HUES64 (cell line): ENCODE measurements at regions not wholly inside any gene's neighbourhood (a gene's known extent, or its start where the extent isn't known, plus 50 kb on each side); places are given as distances from the start of the nearest gene placed in this dataset.
A peak's percentile ranks its signal among the peaks of the same experiment; 100 is the strongest.
"Not testable (repeated sequence)": the region's sequence is repeated elsewhere in the genome, so short reads cannot be mapped to it uniquely, and the experiment has no call there.

Experiments used
- H3K27ac ChIP-seq: 2 replicates; pipeline ENCODE4 v1.7.0; 2013; ENCODE audit warnings: low read depth, low read length, inconsistent platforms
- H3K27me3 ChIP-seq: 2 replicates; pipeline ENCODE4 v1.6.1; 2013; ENCODE audit warnings: mild to moderate bottlenecking, low read length; ENCODE audit not compliant: insufficient read depth
- H3K36me3 ChIP-seq: 2 replicates; pipeline ENCODE4 v1.6.1; 2013; ENCODE audit warnings: mild to moderate bottlenecking, low read length; ENCODE audit not compliant: insufficient read depth
- H3K4me1 ChIP-seq: 2 replicates; pipeline ENCODE4 v1.6.1; 2013; ENCODE audit warnings: mild to moderate bottlenecking, low read length, moderate library complexity; ENCODE audit not compliant: insufficient read depth
- H3K4me3 ChIP-seq: 2 replicates; pipeline ENCODE4 v1.5.1; 2013; ENCODE audit warnings: mild to moderate bottlenecking, low read length, moderate library complexity
- H3K9ac ChIP-seq: 2 replicates; pipeline ENCODE4 v1.6.1; 2013; ENCODE audit warnings: mild to moderate bottlenecking, low read depth, low read length
- H3K9me3 ChIP-seq: 2 replicates; pipeline ENCODE4 v1.6.1; 2013; ENCODE audit warnings: low read depth, low read length; ENCODE audit not compliant: insufficient read depth
- WGBS: fragments of 150-250, 120-280 bp; methylation state at CpG from one replicate; pipeline ENCODE4 v1.1.7; 2013; ENCODE audit warnings: missing lambda C conversion rate; 5-methylcytosine and 5-hydroxymethylcytosine counted together

DNA sequence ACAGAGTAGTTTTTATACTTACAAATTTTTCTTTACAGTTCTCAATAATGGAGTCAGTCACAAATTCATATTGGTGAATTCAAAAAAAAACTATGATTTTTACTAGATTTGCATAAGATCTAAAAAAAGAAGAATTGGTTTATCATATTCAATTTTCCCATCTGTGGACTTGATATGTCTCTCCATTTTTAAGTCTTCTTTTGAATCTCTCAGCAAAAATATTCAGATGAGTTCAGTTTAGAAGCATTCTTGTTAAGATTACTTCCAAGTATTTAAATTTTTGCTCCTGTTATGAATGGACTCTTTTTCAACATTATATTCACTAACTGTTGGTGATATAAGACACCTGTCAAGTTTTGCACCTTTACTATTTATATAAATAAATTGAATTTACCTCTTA, 360.6 kb upstream of the FLRT2 start:
- no peaks in the 10 kb centered on the region for H3K36me3 ChIP-seq
- H3K4me3 ChIP-seq: no peak overlapping the region
- no peak overlapping the region for H3K9ac ChIP-seq
- H3K9me3 ChIP-seq: no peaks in the 10 kb centered on the region
- no peaks in the 10 kb centered on the region for H3K4me1 ChIP-seq
- H3K27me3 ChIP-seq: no peaks in the 10 kb centered on the region
- H3K27ac ChIP-seq: no peak overlapping the region

- 85% methylated on average over 2 of the region's 2 CpGs for WGBS
- Histone ChIP-seq H3K9me3 (no peaks in the 10 kb centered on the region), H3K36me3 (no peaks in the 10 kb centered on the region), H3K4me1 (no peaks in the 10 kb centered on the region; the same call in 1 of the 2 replicates), H3K27me3 (no peaks in the 10 kb centered on the region), H3K27ac (no peak overlapping the region), H3K9ac (no peak overlapping the region), H3K4me3 (no peak overlapping the region)
Measured at GRCh38 chr14:85172290-85172689, 357.7 kb upstream of the FLRT2 start.

- no peaks in the 10 kb centered on the region for H3K27me3 ChIP-seq
- 83% methylated on average over 1 of the region's 1 CpG for WGBS
- H3K27ac ChIP-seq: no peak overlapping the region
- no peak overlapping the region for H3K9ac ChIP-seq
- H3K9me3 ChIP-seq: no peaks in the 10 kb centered on the region
- no peaks in the 10 kb centered on the region for H3K36me3 ChIP-seq
- H3K4me3 ChIP-seq: no peak overlapping the region
- peaks cover 5% of the 10 kb centered on the region; the same call in 1 of the 2 replicates for H3K4me1 ChIP-seq
Measured at GRCh38 chr14:85172889-85173477, 357.0 kb upstream of the FLRT2 start.

- Histone ChIP-seq H3K27ac (no peak overlapping the region), H3K4me1 (peaks cover 20% of the 10 kb centered on the region), H3K9me3 (no peaks in the 10 kb centered on the region), H3K9ac (no peak overlapping the region), H3K27me3 (peaks cover 5% of the 10 kb centered on the region; the same call in 1 of the 2 replicates), H3K4me3 (no peak overlapping the region), H3K36me3 (no peaks in the 10 kb centered on the region)
- no CpG with 5 or more reads among the region's 1 CpG for WGBS
Measured at GRCh38 chr14:85175556-85175955, 354.4 kb upstream of the FLRT2 start.

- Histone ChIP-seq H3K9me3 (no peaks in the 10 kb centered on the region), H3K9ac (no peak overlapping the region), H3K4me1 (peaks cover 20% of the 10 kb centered on the region), H3K27ac (peak overlapping the region; percentile 72; the same call in 1 of the 2 replicates), H3K27me3 (peaks cover 5% of the 10 kb centered on the region; the same call in 1 of the 2 replicates), H3K4me3 (no peak overlapping the region), H3K36me3 (no peaks in the 10 kb centered on the region)
- 19% methylated on average over 2 of the region's 2 CpGs for WGBS
Measured at GRCh38 chr14:85178864-85179263, 351.1 kb upstream of the FLRT2 start.

DNA sequence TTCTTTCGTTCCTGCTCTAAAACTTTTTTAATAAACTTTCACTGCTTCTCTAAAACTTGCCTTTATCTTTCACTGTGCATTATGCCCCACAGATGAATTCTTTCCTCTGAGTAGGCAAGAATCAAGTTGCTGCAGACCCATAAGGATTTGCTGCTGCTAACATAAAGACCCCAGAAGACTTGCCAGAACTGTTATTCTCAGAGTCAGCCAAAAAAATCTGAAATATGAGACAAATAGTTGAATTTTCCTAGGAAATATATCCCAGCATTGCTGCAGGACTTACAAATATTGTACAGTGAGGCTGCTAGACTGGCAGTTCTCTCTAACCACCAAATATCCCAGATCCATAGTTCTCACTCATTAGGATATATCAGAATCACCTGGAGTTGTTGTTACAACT, 349.1 kb upstream of the FLRT2 start:
- H3K36me3 ChIP-seq: no peaks in the 10 kb centered on the region
- H3K9ac ChIP-seq: no peak overlapping the region
- H3K4me3 ChIP-seq: no peak overlapping the region
- no peak overlapping the region for H3K27ac ChIP-seq
- WGBS: 98% methylated on average over 1 of the region's 1 CpG
- H3K27me3 ChIP-seq: peaks cover 5% of the 10 kb centered on the region; the same call in 1 of the 2 replicates
- H3K4me1 ChIP-seq: peaks cover 20% of the 10 kb centered on the region
- no peaks in the 10 kb centered on the region for H3K9me3 ChIP-seq

DNA sequence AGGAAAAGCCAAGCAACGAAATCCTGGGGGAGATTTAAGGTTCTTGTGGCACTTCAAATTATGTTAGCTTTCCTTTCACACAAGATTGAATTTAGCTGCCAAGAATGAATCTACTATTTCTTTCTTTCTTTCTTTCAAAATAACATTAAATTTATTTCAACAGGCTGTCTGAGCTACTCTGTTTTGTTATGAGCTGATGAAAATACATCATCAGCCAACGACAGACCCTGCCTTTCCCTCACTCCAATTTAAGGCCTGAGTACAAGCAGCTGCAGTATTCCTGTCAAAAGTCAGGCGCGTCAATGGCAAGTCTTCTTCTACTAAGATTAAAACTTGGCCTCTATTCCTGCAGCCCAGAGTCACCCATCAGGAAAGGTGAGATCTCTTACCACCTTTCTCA, 347.7 kb upstream of the FLRT2 start:
- Histone ChIP-seq H3K36me3 (no peaks in the 10 kb centered on the region), H3K9ac (no peak overlapping the region), H3K27me3 (peaks cover 5% of the 10 kb centered on the region; the same call in 1 of the 2 replicates), H3K9me3 (no peaks in the 10 kb centered on the region), H3K4me1 (peaks cover 20% of the 10 kb centered on the region), H3K4me3 (no peak overlapping the region), H3K27ac (no peak overlapping the region)
- WGBS: 86% methylated on average over 4 of the region's 4 CpGs

DNA sequence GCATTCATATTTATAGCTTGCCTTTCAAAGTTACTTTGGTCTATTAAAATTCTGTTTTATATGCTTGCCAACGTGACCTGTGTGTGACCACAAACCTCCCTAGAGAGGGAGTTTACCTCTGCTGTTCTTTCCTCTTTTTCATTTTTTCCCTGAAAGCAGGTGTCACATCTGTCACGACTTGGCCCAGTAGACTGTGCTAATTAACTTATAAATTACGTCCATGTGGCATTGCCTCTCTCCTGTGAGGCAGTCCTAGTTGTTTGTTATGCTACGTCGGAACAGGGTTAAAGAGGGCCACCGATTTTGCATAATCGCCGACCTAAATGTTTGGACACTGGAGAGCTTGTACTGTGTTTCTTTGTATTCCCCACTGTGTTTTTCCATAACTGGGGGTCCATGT, 343.9 kb upstream of the FLRT2 start:
- no peak overlapping the region for H3K27ac ChIP-seq
- H3K9ac ChIP-seq: no peak overlapping the region
- no peaks in the 10 kb centered on the region for H3K4me1 ChIP-seq
- H3K9me3 ChIP-seq: no peaks in the 10 kb centered on the region
- H3K36me3 ChIP-seq: no peaks in the 10 kb centered on the region
- H3K4me3 ChIP-seq: no peak overlapping the region
- 94% methylated on average over 8 of the region's 8 CpGs for WGBS
- no peaks in the 10 kb centered on the region for H3K27me3 ChIP-seq

GRCh38 chr14:85187521-85187920, 342.4 kb upstream of the FLRT2 start:
- WGBS: no CpG with 5 or more reads among the region's 1 CpG
- no peaks in the 10 kb centered on the region for H3K9me3 ChIP-seq
- H3K4me3 ChIP-seq: no peak overlapping the region
- H3K36me3 ChIP-seq: no peaks in the 10 kb centered on the region
- no peak overlapping the region for H3K27ac ChIP-seq
- no peaks in the 10 kb centered on the region for H3K4me1 ChIP-seq
- H3K27me3 ChIP-seq: no peaks in the 10 kb centered on the region
- no peak overlapping the region for H3K9ac ChIP-seq

DNA sequence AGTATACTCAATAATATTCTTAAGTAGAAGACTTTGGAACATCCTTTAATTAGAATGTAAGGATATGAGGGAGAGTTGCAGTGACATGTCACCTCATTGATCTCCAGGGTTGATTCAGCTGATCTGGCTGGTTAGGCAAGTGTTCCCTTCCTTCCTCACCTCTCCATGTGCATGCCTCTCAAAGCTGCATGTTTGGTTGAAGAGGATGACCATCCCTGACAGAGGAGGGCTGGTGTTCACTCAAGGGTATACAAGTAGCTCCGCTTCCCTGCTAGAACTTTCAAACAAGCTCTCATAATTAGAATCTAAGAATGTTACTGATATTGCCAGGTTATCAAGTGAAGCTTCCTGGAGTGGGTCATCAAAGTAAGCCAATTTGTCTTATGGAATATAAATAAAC, 341.1 kb upstream of the FLRT2 start:
- Histone ChIP-seq H3K9ac (no peak overlapping the region), H3K27ac (no peak overlapping the region), H3K36me3 (no peaks in the 10 kb centered on the region), H3K4me3 (no peak overlapping the region), H3K9me3 (no peaks in the 10 kb centered on the region), H3K4me1 (no peaks in the 10 kb centered on the region), H3K27me3 (no peaks in the 10 kb centered on the region)
- 100% methylated on average over 1 of the region's 1 CpG for WGBS

DNA sequence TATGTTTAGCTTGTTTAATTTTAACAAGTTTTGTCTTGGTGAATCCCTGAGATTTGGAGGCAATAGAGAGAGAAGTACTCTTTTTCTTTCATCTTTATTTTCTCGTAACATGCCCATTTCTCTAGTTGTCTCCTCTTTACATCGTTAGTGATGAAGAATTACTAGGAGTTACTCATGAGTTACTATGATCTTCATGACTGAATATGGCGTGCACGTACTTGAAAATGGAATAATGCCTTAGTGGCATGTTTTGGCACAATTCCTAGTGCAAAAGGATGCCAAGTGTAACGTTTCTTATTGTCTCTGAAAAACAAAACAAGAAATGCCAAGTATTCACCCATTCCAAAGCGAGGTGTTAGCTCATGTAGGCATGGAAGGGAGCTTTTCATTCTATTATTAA, 340.7 kb upstream of the FLRT2 start:
- not testable (repeated sequence) for H3K27ac ChIP-seq, H3K36me3 ChIP-seq, H3K4me1 ChIP-seq, H3K27me3 ChIP-seq, H3K4me3 ChIP-seq, H3K9me3 ChIP-seq, H3K9ac ChIP-seq
- 96% methylated on average over 3 of the region's 6 CpGs for WGBS

DNA sequence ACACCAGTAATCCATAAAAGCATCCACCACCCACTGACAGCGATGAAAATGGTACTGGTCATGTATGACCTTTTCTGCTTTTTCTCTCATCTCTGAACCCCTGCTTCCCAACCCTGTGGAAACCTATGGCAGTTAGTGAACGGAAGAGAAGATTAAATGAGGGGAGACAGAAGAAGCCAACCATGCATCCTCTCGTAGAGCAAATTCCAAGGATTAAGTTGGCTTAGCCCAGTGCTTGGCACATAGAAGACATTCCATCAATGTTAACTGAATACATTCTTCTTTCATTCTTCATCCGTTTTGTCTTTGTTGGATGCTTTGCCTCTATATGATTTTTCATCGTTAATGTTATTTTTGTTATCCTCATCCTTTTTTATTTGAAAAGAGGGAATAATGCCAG, 339.7 kb upstream of the FLRT2 start:
- no peak overlapping the region for H3K9ac ChIP-seq
- no peaks in the 10 kb centered on the region for H3K4me1 ChIP-seq
- no peaks in the 10 kb centered on the region for H3K27me3 ChIP-seq
- H3K4me3 ChIP-seq: no peak overlapping the region
- no peaks in the 10 kb centered on the region for H3K36me3 ChIP-seq
- H3K27ac ChIP-seq: no peak overlapping the region
- WGBS: 97% methylated on average over 4 of the region's 5 CpGs
- no peaks in the 10 kb centered on the region for H3K9me3 ChIP-seq
